RPMI8226 (cell line): ENCODE measurements at regions not wholly inside any gene's neighbourhood (a gene's known extent, or its start where the extent isn't known, plus 50 kb on each side); places are given as distances from the start of the nearest gene placed in this dataset.

Experiments used
- DNase-seq: peaks from one replicate; pipeline ENCODE4 v3.0.0-alpha.2; 2015

DNA sequence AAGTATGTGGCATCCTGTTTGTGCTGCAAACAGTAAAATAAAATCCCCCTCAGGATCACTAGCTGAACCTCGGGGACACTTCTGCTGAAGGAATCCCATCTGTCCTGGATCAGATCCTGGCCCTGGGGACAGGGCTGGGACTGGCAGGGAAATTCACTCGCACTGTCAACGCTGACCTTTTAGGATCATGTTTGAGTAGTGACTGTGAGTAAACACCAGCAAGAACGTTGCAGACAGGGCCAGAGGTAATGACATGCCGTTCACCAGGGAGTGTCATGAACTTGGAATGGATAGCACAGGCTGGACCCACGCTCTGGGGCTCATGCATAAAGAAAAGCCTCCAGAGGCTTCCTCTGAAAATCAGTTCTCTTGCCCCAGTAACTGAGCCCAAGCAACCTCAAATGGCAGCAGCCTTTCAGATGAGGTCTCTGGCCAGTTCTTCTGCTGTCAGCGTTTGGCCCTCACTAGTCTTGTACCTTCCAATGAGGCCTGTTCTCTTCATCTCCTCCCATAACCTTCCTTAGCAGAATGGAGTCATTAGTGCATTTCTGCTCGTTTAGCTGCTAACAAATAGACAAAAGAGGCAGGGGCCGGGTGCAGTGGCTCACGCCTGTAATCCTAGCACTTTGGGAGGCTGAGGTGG is 51.0 kb upstream of the BARX2 start:
- no peak for DNase-seq

- no peak for DNase-seq
These were observed 51.6 kb upstream of the BARX2 start for GRCh38 chr11:129323896-129324502.

GRCh38 chr11:129322941-129323340 is 52.7 kb upstream of the BARX2 start:
- DNase-seq: no peak

GRCh38 chr11:129321076-129321475 is 54.6 kb upstream of the BARX2 start:
- DNase-seq: no peak

DNA sequence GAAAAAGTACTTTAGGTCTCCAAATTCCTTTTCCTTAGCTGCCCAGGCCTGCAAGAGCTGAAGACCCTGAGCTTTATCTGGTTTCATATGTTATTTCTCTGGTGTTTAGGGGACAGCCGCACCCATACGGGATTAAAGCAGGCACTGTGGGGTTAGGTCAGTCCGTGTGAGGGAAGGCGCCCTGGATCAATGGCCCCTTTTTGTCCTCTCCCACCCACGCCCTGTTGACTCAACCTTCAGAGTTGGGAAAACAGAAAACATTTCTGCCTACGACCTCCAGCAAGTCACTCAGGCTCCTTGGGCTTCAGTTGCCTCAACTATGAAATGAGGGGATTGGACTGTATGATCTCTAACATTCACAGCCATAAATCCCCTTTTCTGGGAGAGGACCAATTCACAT is 55.2 kb upstream of the BARX2 start:
- DNase-seq: no peak

- DNase-seq: no peak
These were observed 55.9 kb upstream of the BARX2 start for GRCh38 chr11:129319751-129320150.

- DNase-seq: no peak
These were observed 56.4 kb upstream of the BARX2 start for GRCh38 chr11:129319201-129319600.

GRCh38 chr11:129317571-129317970 is 58.1 kb upstream of the BARX2 start:
- DNase-seq: no peak

- DNase-seq: no peak
These were observed 58.9 kb upstream of the BARX2 start for GRCh38 chr11:129316781-129317180.

DNA sequence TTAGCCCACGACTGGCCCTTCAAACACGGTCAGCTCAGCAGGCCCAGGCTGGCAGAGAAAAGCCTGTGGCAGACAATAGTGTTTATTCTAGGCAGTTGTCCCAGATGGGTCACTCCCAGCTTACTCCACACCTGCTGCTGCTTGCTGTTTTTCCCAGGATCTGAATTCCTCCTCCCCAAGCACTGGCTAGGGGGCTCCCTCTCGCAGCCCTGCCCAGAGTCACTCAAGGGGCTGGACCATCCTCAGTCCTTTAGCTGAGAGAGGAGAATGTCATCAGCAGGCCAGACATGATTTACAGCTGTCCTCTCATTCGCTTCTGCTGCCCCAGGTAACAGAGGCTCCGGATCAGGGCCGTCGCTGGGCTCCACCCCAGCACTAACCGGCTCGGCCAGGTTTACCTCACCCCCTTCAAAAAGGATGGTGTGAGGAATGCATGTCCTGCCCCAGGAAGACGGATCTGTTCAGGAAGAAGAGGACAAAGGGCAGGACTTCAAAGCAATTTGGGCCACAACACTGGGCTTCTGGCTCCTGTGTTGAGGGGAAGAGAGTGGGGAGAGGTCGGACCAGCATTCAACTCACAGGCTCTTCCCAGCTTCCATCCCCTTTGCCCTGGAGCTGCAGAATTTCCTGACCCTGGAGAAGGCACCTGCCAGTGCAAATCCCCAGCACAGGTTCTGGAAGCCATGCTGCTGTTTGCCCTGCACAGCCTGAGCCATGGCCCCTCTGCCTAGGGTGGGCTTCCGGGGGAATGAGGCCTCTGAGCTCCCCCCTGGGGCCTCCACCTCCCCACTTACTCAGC is 59.7 kb upstream of the BARX2 start:
- no peak for DNase-seq

DNA sequence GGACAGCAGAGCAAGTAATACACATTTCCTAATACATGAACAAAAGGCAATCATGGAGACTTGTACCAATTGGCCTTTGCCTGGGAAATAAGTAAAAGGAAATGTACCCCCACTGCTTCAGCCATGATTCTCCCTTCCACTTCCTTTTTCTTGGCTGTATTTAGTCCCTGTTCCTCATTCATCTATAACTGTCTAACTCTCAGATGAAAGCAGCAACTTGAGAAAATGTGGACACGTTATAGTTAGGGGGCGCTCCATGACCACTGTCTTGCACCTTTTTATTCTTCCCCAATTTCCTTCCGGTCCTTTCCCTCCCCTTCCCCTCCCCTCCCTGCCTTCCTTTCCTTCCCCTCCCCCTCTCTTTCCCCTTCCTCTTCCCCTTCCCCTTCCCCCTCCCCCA is 61.3 kb upstream of the BARX2 start:
- no peak for DNase-seq

GRCh38 chr11:129313541-129314297 is 61.9 kb upstream of the BARX2 start:
- DNase-seq: no peak

DNA sequence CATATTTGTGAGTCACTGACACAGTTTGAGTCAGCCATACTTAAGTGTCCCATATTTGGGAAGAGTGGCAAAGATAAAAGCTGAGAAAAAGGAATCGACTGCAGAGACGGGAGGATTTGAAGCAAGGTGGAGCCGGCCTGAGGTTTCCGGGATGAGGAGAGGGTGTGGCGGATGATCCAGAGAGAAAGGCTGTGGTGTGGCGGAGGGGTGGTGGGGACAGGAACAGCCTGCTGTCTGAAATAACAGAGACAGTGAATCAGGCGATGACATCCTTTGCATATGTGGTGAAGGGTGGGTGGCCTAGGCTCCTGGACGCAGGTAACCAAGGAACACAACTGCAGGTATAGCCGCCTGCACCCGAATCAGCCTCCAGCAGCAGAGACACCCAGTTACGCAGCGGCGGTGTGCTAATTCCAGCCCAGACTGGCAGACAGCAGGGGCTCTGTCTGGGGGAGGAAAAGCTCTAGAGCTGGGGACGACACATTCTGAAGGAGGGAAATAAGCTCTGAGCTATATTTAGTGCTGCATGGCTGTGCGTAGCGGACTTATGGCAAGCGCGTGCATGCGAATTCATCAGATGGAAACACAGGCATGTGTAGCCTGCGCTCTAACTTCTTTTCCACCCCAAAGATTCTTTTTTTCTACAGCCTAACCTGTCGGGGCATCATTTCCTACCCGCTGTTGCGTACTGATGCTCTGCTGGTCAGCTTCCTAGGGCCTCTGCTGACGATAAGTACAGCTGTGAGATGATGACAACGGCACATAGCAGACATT is 62.7 kb upstream of the BARX2 start:
- no peak for DNase-seq

DNA sequence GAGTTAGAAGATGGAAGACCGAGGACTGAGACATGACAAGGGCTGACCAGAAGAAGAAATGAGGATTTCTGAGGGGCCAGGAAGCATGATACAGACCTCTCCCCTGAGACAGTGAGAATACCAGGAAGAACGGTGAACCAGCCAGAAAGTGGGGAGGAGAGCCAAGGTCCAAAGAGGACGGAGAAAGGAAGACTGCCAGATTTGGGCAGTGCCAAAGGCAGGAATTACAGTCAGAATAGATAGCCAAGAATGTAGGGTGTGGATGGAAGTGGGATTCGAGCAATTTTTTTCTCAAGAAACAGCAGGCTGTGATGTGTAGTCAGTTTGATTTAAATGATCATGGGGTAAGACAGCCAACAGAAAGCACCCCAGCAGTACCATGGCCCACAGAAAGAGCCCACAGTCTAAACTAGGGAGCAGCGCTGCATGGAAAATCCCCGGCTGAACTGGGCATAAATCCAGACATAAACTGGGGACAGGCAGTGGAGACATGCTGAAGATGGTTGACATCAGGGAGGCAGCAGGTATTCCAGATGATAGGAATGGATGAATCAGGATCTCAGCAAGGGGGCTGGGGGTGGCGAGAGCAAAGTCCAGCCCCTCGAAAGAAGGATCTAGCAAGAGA is 67.3 kb upstream of the BARX2 start:
- no peak for DNase-seq

- DNase-seq: no peak
These were observed 68.5 kb upstream of the BARX2 start for GRCh38 chr11:129307162-129307561.

DNA sequence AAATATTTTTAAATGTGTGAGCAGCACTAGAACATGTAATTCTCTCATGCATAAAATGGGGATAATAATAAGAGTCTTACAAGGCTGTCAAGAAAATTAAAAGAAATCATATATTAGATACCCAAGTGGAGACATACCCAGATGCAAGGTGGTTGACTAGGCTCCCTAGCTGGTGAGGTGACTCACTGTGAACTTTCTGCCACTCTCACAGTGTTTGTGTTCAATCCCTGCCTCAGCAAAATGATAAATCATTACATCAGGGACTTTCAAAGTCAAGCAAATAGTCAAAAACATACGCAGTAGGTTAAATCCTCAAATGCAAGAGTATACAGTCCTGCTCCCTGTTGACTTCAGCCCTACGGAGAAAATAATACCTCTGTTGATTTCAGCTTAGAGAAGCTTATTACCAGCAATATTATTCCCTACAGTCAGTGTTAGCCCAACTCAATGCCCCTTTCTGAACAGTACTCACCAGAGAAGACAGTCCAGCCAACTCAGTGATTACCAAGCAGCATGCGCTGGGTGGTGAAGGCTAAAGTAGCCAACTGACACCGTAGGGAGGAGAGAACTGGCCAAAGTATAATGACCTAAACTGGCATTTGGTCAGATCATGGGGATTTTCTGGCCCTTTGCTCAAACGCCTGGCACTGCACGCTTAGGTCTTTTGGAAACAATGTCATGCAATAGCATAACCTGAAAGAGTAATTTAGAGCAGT is 73.1 kb upstream of the BARX2 start:
- DNase-seq: no peak

- DNase-seq: no peak
These were observed 75.5 kb upstream of the BARX2 start for GRCh38 chr11:129300099-129300498.

GRCh38 chr11:129298988-129299387 is 76.7 kb upstream of the BARX2 start:
- DNase-seq: no peak

DNA sequence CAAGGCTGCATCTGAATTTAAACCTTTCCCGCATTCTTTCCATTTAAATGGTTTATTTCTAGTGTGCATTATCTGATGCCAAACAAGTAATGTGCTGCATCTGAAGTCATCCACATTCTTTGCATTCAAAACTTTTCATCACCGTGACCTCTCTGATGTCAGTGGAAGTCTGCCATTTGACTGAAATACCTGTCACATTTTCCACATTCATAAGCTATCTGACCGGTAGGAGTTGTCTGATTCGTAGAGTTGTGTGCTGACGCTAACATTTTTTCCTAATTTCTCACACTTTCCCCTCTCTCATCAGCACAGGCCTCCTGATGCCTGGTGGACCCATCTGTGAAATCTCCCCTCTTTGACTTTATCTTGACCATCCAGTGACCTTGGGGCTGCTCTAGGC is 79.9 kb upstream of the BARX2 start:
- DNase-seq: no peak

DNA sequence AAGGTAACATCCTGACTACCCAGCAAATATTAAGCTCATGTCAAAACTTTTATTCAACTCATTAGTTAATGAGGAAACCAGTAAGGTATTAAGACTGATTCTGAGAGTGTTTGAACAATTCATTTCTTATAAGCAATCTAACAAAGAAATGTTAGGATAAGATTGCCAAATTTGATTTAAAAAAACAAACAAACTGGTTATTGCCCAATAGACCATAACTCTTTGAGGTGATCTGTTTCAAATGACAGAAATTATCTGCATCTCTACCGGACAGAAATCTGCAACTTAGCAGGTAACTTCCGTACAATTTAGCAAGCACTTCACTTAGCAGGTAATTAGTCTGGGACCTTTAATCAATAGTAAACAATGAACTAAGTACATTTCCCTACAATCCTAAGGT is 82.9 kb upstream of the BARX2 start:
- no peak for DNase-seq

- no peak for DNase-seq
These were observed 83.6 kb upstream of the BARX2 start for GRCh38 chr11:129292092-129292491.

GRCh38 chr11:129291546-129291945 is 84.1 kb upstream of the BARX2 start:
- no peak for DNase-seq
